KBM-7 (cell line): ENCODE measurements at regions not wholly inside any gene's neighbourhood (a gene's known extent, or its start where the extent isn't known, plus 50 kb on each side); places are given as distances from the start of the nearest gene placed in this dataset.

Source experiments
- DNase-seq: peaks from one replicate; pipeline ENCODE4 v3.0.0-alpha.2; 2015
- in situ Hi-C: fragments of 300-500 bp; cut with MboI; formaldehyde crosslinking; loops from 2 replicates; pipeline ENCODE4 v1.14.3; 2020; ENCODE audit warnings: low sequenced_read_pairs, low pct_unique_long_range_greater_than_20kb, mixed read lengths

DNA sequence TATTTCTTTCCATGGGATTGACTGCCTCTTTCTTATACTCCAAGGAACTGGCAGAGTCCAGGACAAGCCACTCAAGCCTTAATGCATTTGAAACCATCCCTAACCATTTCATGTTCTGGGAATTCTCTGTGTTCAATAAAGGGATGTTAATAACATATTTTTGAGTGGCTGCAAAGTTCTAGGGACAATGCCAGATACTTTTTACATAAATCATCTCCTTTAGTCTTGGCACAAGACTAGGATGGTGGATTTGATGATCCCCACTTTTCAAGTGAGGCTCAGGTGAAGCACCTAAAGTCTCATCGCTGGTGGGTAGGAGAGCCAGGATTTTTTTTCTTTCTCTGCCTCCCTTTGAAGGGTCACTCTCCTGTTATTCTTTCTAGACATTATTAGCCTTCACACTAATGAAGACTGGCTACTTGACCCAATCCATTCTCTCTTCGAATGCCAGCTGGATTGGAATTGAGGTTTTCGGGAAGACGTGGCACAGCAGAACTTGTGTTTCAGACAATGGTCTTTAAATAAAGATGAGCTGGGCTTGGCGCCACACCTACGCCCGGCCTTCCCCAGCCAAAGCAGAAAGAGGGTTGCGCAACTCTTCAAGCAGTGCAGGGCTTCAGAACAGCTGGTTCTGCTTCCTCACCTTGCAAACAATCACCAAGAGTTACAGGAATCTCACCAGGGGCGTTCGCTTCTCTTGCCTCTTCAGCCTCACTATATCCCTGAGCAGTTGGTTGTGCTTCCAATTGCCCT, 73.8 kb upstream of the BMPER start:
- DNase-seq: no peak
- in situ Hi-C loops: no loop called here

DNA sequence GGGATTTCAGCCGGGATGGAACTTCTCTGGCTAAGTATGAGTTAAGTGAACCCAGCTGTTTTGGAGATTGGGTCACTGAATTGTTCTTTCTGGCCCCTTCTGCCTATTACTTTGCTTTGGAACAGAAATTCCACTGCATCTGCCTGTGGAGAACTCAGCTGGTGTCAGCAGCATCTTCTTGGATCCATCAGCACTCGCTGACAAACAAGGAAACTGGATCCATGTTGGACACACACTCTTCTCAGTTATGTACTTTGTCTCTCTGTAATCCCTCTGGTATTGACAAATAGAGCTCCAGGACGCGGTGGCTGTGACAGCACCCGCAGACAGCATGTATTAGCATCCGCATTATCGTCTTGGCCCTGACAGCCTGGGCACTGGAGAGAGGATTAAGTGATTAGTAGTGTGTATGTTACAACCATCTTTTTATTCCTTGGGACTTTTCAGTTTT, 73.0 kb upstream of the BMPER start:
- DNase-seq: no peak
- in situ Hi-C loops: no loop called here

DNA sequence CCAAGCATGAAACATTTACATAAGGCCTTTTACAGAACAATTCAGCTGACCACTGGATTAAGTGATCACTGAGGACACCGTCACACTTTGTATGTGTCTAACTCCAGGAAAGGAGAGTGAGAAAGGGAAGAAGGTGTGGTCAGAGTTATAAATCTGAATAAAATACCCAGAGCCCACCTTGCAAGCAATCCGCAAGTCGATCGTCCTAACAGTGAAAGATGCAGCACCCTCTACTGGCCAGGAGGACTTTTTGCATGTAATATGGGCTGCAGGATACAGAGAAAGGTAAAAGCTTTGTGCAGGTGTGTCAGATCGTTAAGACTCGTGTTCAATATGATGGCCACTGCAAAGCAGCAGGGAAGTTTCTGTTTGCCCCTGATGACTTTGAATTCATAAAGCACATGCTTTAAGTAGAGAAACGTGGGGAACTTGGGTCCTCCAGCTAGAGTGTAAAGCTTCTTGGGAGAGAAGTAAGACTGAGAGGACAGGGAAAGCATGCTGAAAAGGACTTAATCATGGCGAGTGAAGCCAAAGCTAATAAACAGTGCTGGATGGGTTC, 68.5 kb upstream of the BMPER start:
- no peak for DNase-seq
- in situ Hi-C loops: no loop called here

DNA sequence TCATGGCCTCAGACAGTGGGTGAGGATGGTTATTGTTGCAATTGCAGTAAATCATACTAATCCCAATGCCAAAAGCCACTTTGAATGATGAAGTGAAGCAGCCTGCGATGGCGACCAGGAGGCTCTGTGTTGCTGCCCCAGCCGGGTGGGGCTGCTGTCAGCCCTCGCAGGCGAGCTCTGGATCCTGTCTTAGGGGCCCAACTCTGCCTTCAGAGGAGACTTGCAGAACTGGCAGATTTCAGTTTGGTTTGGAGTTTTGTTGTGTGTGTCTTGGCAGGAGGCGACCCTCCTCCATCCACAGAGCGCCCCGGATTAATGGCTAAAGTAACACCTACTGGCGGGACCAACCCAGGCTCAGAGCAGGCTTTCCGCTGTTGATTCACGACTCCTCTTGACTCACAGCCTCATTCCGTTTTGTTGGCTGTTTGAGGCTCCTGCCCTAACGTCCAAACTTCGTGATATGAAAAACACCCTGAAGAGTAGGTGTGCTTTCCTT, 67.9 kb upstream of the BMPER start:
- DNase-seq: no peak
- in situ Hi-C loops: no loop called here

DNA sequence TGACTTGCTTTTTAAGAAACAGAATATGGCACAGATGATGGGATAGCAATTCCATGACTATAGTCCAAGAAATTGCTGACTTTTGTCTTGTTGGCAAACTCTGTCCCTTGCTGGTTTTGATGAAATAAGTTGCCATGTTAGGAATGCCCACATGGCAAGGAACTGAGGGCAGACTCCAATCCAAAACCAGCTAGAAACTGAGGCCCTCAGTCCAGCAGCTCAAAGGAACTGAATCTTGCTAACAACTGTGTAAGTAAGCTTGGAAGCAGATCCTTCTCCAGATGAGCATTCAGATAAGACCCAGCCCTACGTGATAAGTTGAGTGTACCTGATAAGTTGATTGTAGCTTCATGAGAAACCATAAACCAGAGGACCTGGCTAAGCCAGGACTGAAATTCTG, 64.3 kb upstream of the BMPER start:
- in situ Hi-C loops: no loop called here
- DNase-seq: no peak

DNA sequence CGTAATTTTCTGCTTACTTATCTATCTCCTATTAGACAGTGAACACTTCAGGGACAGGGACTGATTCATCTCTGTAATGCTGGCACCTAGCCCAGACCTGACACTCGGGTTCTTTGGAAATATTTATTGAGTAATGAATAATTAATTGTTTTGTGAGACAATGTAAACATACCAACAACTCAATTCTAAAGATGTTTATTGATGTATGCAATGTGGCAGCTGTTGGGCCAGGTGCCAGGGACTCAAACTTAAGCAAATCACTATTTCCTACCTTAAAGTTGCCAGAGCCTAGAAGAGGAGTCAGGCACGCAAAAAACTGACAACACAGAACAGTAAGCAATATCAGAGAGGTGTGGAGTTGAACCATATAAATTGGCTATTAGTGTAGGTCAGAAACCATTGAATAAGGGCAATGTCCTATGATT, 63.6 kb upstream of the BMPER start:
- in situ Hi-C loops: no loop called here
- DNase-seq: no peak

DNA sequence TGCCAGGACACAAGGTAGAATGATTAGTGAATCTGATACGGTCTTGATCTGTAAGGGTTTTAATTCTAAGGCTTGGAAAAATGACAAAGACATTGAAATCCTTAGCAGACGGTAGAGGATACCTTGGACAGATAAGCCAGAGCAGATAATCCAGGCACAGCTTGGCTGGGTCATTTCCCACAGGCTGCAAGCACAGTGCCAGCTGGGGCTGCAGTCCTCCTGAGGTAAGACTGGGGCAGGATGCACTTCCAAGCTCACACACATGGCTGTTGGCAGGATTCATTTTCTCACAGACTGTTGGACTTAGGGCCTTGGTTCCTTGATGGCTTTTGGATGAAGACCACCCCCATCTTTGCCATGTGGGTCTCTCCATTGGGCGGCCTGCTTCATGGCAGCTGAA, 63.2 kb upstream of the BMPER start:
- in situ Hi-C loops: no loop called here
- DNase-seq: no peak

DNA sequence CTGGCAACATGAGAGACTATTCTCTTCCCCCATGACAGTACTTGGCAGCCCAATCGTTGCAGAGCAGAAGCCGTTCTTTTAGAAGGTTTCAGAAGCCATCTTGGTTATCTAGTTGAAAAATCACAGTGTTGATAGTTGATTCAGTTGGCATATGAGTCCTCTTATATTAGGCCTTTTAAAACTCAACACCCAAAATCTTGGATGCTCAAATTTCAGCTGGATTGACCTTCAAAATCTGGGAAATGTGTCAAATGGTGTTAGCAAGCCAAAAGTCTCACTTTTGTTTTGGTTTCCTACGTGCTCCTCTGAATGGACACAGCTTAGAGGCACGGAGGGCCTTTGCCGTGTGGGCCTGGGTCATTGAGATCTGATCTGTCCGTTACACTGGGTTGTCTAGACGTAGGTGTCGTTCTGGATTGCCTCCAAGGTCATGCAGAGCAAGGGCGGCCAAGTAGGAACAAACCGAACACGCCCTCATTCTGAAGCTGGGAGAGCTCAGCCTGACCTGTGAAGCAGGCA, 59.3 kb upstream of the BMPER start:
- no peak for DNase-seq
- in situ Hi-C loops: no loop called here

DNA sequence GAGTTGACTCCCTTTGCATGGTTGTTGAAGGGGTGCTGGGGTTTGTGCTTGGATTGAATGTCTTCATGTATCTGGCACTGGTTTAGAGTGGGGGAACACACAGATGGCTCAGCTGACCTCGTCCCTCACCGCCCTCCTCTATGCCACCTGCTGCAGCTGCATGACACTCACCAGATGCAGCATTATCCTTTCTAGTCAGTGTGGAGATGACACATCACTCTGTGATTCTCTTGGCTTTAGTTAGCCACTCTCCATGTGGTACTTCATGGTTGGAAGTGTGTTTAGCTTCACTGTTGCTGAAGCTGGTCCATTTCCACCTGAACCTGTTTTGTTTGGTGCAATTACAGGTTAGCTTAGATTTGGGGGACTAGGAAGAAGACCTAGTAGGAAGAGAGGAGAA, 56.3 kb upstream of the BMPER start:
- no peak for DNase-seq
- in situ Hi-C loops: no loop called here

DNA sequence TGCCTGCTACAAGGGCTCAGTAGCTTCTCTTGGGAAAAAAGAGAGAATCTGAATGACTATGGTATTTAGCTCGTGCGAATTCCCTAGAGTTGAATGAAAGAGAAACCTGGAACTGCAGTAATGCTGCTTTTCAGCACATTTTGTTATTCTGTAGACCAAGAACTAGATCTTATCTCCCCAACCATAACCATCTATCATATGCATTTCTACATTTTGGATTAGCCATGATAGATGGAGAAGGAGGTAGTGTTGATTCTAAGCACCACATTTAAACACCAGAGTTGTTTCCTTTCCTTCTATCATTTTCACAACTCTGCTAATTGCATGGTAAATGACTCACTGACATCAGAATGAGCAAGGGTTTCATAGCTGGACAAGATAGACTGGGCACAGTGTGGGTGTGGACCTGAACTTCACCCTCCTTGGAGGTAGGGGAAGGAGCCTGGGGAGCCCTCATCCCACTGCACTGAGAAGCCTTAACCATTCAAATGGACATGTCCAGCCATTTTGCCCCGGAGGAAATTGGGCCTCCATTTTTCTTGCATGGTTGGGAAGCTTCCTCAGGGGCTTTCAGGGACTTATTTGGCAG, 55.3 kb upstream of the BMPER start:
- DNase-seq: no peak
- in situ Hi-C loops: no loop called here

DNA sequence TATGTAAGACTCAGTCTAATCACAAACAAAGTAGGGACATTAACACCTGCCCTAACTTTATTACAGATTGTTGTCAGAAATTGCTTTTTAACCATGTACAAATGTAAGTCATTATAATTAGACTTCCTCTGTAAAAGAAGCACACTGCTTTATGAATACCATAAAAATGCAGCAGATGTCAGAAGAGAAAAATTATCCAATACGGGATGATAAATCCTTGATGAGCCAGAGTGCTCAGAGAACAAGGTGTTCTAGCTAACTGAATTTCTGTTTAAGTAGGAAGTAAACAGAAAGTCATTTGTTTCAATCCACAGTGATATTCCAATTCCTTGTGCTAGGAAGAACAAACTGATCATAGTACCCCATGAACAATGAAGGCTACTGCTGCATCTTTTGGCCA, 54.6 kb upstream of the BMPER start:
- no peak for DNase-seq
- in situ Hi-C loops: no loop called here

DNA sequence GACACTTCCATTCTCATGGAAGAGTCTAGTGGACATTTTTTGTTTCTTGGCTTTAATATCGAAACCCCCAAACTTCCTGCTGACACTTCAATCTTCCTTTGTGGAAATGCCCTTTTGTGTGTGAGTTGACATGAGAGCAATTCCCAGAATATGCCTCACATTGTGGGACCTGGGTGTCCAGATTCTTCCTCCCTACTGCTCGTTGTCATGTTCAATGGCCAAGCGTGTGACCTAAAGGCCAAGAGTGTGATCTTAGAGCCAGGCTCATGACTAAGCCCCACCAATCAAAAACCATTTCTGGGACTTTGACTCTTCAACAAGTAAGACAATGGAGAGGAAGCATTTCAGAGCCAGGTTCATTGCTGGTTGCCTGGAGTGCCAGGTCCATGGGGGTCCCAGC, 52.5 kb upstream of the BMPER start:
- no peak for DNase-seq
- in situ Hi-C loops: no loop called here

DNA sequence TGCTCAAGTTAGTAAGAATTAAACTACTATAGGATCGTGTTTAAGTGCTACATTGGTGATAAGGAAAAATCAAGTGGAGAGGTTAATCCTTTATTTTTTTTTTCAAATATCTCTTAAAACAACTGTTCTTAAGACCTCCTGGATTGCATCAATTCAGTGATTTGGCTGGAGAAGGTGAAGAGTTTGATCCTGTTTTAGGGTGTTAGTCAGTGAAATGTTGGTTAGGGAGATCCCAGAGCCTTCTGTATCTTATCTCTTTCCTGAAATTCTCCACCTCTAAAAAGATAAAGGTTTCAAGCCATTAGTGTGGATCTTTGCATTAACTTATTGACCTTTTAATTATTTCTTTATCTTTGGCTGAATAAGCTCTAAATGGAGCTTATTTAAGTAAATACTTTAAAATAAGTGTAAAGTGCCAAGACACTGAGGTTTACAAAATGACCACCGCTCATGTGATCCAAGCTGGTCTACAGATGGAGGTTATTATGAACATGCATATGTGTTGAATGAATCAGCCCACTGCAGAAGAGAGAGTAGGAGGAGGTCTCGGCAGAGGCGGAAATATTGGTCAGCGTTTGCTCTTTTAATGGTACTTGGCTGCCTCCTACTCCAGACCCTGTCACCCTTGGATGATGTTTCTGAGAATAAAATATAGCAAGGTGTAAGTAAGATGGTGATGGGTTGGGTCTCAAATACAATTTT, 51.8 kb upstream of the BMPER start:
- no peak for DNase-seq
- in situ Hi-C loops: no loop called here

DNA sequence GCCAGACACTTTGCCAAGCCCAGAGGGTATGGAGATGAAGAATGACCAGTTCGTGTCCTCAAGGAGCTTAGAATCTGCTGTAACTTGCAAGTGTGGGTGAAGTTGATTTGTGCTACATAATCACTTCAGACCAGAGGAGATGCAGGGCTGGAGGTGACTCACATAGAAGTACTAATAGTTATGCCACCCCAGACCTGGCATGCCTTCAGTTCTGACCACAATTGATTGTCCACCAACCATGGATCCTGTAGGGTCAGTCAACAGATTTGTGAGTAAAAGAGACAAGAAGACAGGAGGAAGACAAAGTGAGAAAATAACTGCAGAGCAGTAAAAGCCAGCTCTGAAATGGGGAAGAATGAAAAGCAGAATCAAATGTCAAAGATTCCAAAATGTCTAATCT, 51.2 kb upstream of the BMPER start:
- in situ Hi-C loops: no loop called here
- DNase-seq: no peak

DNA sequence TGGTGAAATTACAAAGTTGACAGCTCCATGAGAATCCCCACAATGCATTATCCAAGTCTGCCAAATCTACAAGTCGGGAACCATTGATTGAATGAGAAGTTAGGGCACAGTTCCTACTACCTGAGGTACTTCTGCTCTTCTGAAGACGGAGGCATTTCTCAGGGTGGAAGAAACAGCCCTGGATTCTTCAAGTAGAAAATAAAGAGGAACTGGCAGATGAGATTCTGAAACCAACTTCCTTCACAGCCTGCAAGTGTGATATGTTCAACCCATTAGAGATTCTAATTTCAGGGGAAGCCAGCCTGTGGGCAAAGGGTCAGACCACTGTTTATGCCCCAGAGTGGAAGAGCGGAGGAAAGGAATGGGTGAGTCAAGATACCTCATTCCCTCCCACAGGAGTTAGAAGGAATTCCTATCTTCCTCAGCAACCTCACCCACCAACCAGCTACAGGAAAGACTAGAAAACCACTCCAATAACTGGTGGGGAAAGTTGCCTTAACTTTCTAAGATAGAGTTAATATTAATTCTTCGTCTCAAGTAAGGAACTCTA, 50.5 kb upstream of the BMPER start:
- in situ Hi-C loops: no loop called here
- no peak for DNase-seq
